HL-60 (cell line): ENCODE measurements at regions not wholly inside any gene's neighbourhood (a gene's known extent, or its start where the extent isn't known, plus 50 kb on each side); places are given as distances from the start of the nearest gene placed in this dataset.

ENCODE experiments used
- DNase-seq, 2 experiments: peaks; one replicate each; pipeline ENCODE4 v3.0.0-alpha.2; 2010 to 2020; ENCODE audit warnings: low read depth in 1 of 2, low spot score in 1 of 2
- H3K27ac ChIP-seq: fragments of 250-450 bp; sonication (Bioruptor Pico); replicated peaks from 2 replicates; pipeline ENCODE4 v1.5.1; 2020; ENCODE audit warnings: mild to moderate bottlenecking, moderate library complexity
- H3K27me3 ChIP-seq: fragments of 250-450 bp; sonication (Bioruptor Pico); 2 replicates; pipeline ENCODE4 v1.5.1; 2021; ENCODE audit warnings: mild to moderate bottlenecking, moderate library complexity; ENCODE audit not compliant: insufficient read depth, poor library complexity, severe bottlenecking
- H3K4me3 ChIP-seq: replicated peaks from 2 replicates; pipeline ENCODE4 v1.5.1; 2011; ENCODE audit warnings: mild to moderate bottlenecking, control low read depth, low read length; ENCODE audit not compliant: insufficient read depth
- CTCF ChIP-seq: IDR thresholded peaks from one replicate; pipeline ENCODE4 v1.5.1; 2011; ENCODE audit warnings: low read length, control low read depth, inconsistent platforms; ENCODE audit not compliant: insufficient read depth
- GABPA ChIP-seq: IDR thresholded peaks from 2 replicates; pipeline ENCODE4 v1.6.1; 2012; ENCODE audit warnings: low read depth
- POLR2AphosphoS5 ChIP-seq: IDR thresholded peaks from 2 replicates; pipeline ENCODE4 v1.6.1; 2012; ENCODE audit warnings: low read depth
- REST ChIP-seq: IDR thresholded peaks from 2 replicates; pipeline ENCODE4 v1.6.1; 2012; ENCODE audit warnings: low read depth; ENCODE audit not compliant: insufficient replicate concordance
- SPI1 ChIP-seq: IDR thresholded peaks from 2 replicates; pipeline ENCODE4 v1.6.1; 2012; ENCODE audit warnings: low read depth, mild to moderate bottlenecking, borderline replicate concordance

- Histone ChIP-seq H3K27ac (no peak overlapping the region), H3K27me3 (no peaks in the 10 kb centered on the region), H3K4me3 (no peak overlapping the region)
- TF ChIP-seq SPI1: no peak
- TF ChIP-seq GABPA: no peak
- no peak for TF ChIP-seq POLR2AphosphoS5
- TF ChIP-seq CTCF: no peak
- TF ChIP-seq REST: no peak
- no peak for DNase-seq
Measured at GRCh38 chr1:70915258-70916033, 132.2 kb downstream of the PTGER3 start.

GRCh38 chr1:70916034-70916427 is 131.6 kb downstream of the PTGER3 start:
- H3K27me3 ChIP-seq: no peaks in the 10 kb centered on the region
- TF ChIP-seq GABPA: no peak
- no peak for TF ChIP-seq CTCF
- no peak for TF ChIP-seq REST
- TF ChIP-seq POLR2AphosphoS5: no peak
- no peak for TF ChIP-seq SPI1
- no peak for DNase-seq
- no peak overlapping the region for H3K4me3 ChIP-seq
- no peak overlapping the region for H3K27ac ChIP-seq

GRCh38 chr1:70919706-70920323 is 127.8 kb downstream of the PTGER3 start:
- DNase-seq: no peak
- TF ChIP-seq SPI1: no peak
- TF ChIP-seq CTCF: no peak
- TF ChIP-seq GABPA: no peak
- TF ChIP-seq POLR2AphosphoS5: no peak
- TF ChIP-seq REST: no peak
- Histone ChIP-seq H3K27me3 (no peaks in the 10 kb centered on the region), H3K4me3 (no peak overlapping the region), H3K27ac (no peak overlapping the region)
